HT1080 (cell line): ENCODE measurements at regions not wholly inside any gene's neighbourhood (a gene's known extent, or its start where the extent isn't known, plus 50 kb on each side); places are given as distances from the start of the nearest gene placed in this dataset.
"Not testable (repeated sequence)": the region's sequence is repeated elsewhere in the genome, so short reads cannot be mapped to it uniquely, and the experiment has no call there.

ENCODE experiments used
- DNase-seq: peaks from one replicate; pipeline ENCODE4 v3.0.0-alpha.2; 2015; ENCODE audit warnings: low read depth

GRCh38 chr12:70069221-70070105 lies 173.8 kb upstream of the CNOT2 start:
- DNase-seq = no peak

- no peak for DNase-seq
Measured at GRCh38 chr12:70070494-70071007, 172.7 kb upstream of the CNOT2 start.

- peak; percentile 73 for DNase-seq
Measured at GRCh38 chr12:70074510-70074909, 168.7 kb upstream of the CNOT2 start.

GRCh38 chr12:70077441-70077840 lies 165.8 kb upstream of the CNOT2 start:
- DNase-seq = no peak

- no peak for DNase-seq
Measured at GRCh38 chr12:70078161-70078560, 165.1 kb upstream of the CNOT2 start.

GRCh38 chr12:70080566-70080965 lies 162.7 kb upstream of the CNOT2 start:
- DNase-seq = no peak

- DNase-seq = no peak
Measured at GRCh38 chr12:70082997-70083676, 160.1 kb upstream of the CNOT2 start.

GRCh38 chr12:70083677-70084020 lies 159.6 kb upstream of the CNOT2 start:
- DNase-seq = no peak

- DNase-seq = not testable (repeated sequence)
Measured at GRCh38 chr12:70086372-70086771, 156.9 kb upstream of the CNOT2 start.

GRCh38 chr12:70091021-70091521 lies 152.2 kb upstream of the CNOT2 start:
- DNase-seq = no peak

GRCh38 chr12:70094467-70094866 lies 148.8 kb upstream of the CNOT2 start:
- no peak for DNase-seq

- DNase-seq = no peak
Measured at GRCh38 chr12:70096759-70097410, 146.3 kb upstream of the CNOT2 start.

GRCh38 chr12:70101064-70101463 lies 142.2 kb upstream of the CNOT2 start:
- no peak for DNase-seq

GRCh38 chr12:70106347-70106746 lies 136.9 kb upstream of the CNOT2 start:
- no peak for DNase-seq

GRCh38 chr12:70110085-70110484 lies 133.1 kb upstream of the CNOT2 start:
- DNase-seq = no peak

GRCh38 chr12:70117670-70118069 lies 125.6 kb upstream of the CNOT2 start:
- DNase-seq = no peak

GRCh38 chr12:70120970-70121369 lies 122.3 kb upstream of the CNOT2 start:
- DNase-seq = no peak

- no peak for DNase-seq
Measured at GRCh38 chr12:70121562-70121961, 121.7 kb upstream of the CNOT2 start.

GRCh38 chr12:70122804-70123203 lies 120.4 kb upstream of the CNOT2 start:
- no peak for DNase-seq

- no peak for DNase-seq
Measured at GRCh38 chr12:70149013-70149412, 94.2 kb upstream of the CNOT2 start.

- no peak for DNase-seq
Measured at GRCh38 chr12:70149665-70150064, 93.6 kb upstream of the CNOT2 start.

- DNase-seq = no peak
Measured at GRCh38 chr12:70150230-70150629, 93.0 kb upstream of the CNOT2 start.
